Activated CD8-positive, alpha-beta T cell treated with anti-CD3 and anti-CD28 coated beads for 36 hours (primary cell): ENCODE measurements at regions not wholly inside any gene's neighbourhood (a gene's known extent, or its start where the extent isn't known, plus 50 kb on each side); places are given as distances from the start of the nearest gene placed in this dataset.
"Not testable (repeated sequence)": the region's sequence is repeated elsewhere in the genome, so short reads cannot be mapped to it uniquely, and the experiment has no call there.

ENCODE experiments used
- ATAC-seq: fragments of 200-7000 bp; cut with Tn5 transposase; one replicate; pipeline ENCODE4 v1.10.0; 2021; ENCODE audit warnings: mild to moderate bottlenecking, moderate library complexity
- CTCF ChIA-PET: fragments of 350-600 bp; sonication (Branson Sonifier 250); formaldehyde crosslinking; loops from one replicate; lab custom pipeline; 2021; ENCODE audit warnings: antibody characterized with exemption; lab: Charles Lee
- POLR2A ChIA-PET: fragments of 350-600 bp; sonication (Branson Sonifier 250); formaldehyde crosslinking; loops from one replicate; lab custom pipeline; 2021; ENCODE audit warnings: antibody characterized with exemption; lab: Charles Lee
- DNase-seq: peaks from one replicate; pipeline ENCODE4 v3.0.0-alpha.2; 2020
- H3K27ac Mint-ChIP-seq: one replicate; pipeline ENCODE4 v1.8.0; 2021; ENCODE audit warnings: mild to moderate bottlenecking, mixed read lengths
- H3K27me3 Mint-ChIP-seq: one replicate; pipeline ENCODE4 v1.8.0; 2021; ENCODE audit warnings: mixed read lengths
- H3K36me3 Mint-ChIP-seq: one replicate; pipeline ENCODE4 v1.8.0; 2021; ENCODE audit warnings: low read depth, mixed read lengths
- H3K4me1 Mint-ChIP-seq: one replicate; pipeline ENCODE4 v1.8.0; 2021; ENCODE audit warnings: low read depth, mixed read lengths
- H3K4me3 Mint-ChIP-seq: one replicate; pipeline ENCODE4 v1.8.0; 2021; ENCODE audit warnings: mild to moderate bottlenecking, moderate library complexity, mixed read lengths
- H3K9me3 Mint-ChIP-seq: one replicate; pipeline ENCODE4 v1.8.0; 2021; ENCODE audit warnings: mixed read lengths
- intact Hi-C: fragments of 100-400 bp; cut with micrococcal nuclease; formaldehyde crosslinking; loops from one replicate; pipeline ENCODE4 v1.10.0; 2022
- TF ChIP-seq, protein P1 (sequence below): fragments of 200-600 bp; IDR thresholded peaks from one replicate; pipeline ENCODE4 v1.8.0; 2022; ENCODE audit warnings: antibody characterized with exemption, mild to moderate bottlenecking

- ATAC-seq (peak; percentile 82), DNase-seq (peak; percentile 37)
- Mint-ChIP-seq H3K4me1 (peaks cover 40% of the 10 kb centered on the region), H3K4me3 (peak overlapping the region; percentile 47), H3K36me3 (peaks cover 21% of the 10 kb centered on the region), H3K27ac (peak overlapping the region; percentile 88), H3K9me3 (no peaks in the 10 kb centered on the region), H3K27me3 (no peaks in the 10 kb centered on the region)
- ChIA-PET POLR2A (interaction anchor here (0.7 to 3.7 kb wide), 8 partner anchors 11 to 85 kb away, joined by 3 to 20 read pairs (median 4); partner anchors contain the start of gene SERTAD2), CTCF (interaction anchor here (1.2 to 2.9 kb wide), 9 partner anchors 10 to 94 kb away, joined by 3 to 22 read pairs (median 6); no protein-coding TSS in a partner anchor)
- intact Hi-C loops = loop anchor here (1.0 to 5.0 kb wide), 3 partner anchors 40 to 80 kb away; no protein-coding TSS in a partner anchor
- TF ChIP-seq, protein P1, sequence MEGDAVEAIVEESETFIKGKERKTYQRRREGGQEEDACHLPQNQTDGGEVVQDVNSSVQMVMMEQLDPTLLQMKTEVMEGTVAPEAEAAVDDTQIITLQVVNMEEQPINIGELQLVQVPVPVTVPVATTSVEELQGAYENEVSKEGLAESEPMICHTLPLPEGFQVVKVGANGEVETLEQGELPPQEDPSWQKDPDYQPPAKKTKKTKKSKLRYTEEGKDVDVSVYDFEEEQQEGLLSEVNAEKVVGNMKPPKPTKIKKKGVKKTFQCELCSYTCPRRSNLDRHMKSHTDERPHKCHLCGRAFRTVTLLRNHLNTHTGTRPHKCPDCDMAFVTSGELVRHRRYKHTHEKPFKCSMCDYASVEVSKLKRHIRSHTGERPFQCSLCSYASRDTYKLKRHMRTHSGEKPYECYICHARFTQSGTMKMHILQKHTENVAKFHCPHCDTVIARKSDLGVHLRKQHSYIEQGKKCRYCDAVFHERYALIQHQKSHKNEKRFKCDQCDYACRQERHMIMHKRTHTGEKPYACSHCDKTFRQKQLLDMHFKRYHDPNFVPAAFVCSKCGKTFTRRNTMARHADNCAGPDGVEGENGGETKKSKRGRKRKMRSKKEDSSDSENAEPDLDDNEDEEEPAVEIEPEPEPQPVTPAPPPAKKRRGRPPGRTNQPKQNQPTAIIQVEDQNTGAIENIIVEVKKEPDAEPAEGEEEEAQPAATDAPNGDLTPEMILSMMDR = no peak
Observed at GRCh38 chr2:64737547-64737946, 83.8 kb upstream of the SERTAD2 start.

DNA sequence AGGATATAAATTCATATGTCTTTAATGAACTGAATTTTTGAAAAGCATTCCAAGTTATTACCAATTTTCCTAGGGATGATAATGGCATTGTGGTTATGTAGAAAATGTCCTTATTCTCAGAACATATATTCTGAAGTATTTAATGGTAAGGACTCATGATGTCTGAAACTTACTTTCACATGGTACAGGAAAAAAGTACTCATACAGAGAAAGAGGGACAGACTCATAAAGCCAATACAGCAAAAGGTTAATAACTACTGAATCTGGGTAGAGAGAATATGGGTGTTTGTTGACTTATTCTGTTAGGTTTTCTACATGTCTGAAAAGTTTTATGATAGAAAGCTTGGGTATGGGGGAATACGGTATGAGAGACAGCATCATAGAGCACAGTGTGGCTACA is 84.3 kb upstream of the SERTAD2 start:
- ChIA-PET POLR2A (interaction anchor here (0.8 to 3.6 kb wide), 8 partner anchors 9 to 94 kb away, joined by 3 to 20 read pairs (median 4); partner anchors contain the start of gene SERTAD2), CTCF (interaction anchor here (1.2 to 2.9 kb wide), 8 partner anchors 10 to 94 kb away, joined by 4 to 22 read pairs (median 8); no protein-coding TSS in a partner anchor)
- DNase-seq (no peak), ATAC-seq (peak; percentile 89)
- Mint-ChIP-seq H3K36me3 (peaks cover 21% of the 10 kb centered on the region), H3K27me3 (no peaks in the 10 kb centered on the region), H3K27ac (peak overlapping the region; percentile 88), H3K9me3 (no peaks in the 10 kb centered on the region), H3K4me1 (peaks cover 40% of the 10 kb centered on the region), H3K4me3 (peak overlapping the region; percentile 47)
- intact Hi-C loops = loop anchor here (5.0 kb wide), 2 partner anchors 41 to 81 kb away; no protein-coding TSS in a partner anchor
- TF ChIP-seq, protein P1 = no peak

DNA sequence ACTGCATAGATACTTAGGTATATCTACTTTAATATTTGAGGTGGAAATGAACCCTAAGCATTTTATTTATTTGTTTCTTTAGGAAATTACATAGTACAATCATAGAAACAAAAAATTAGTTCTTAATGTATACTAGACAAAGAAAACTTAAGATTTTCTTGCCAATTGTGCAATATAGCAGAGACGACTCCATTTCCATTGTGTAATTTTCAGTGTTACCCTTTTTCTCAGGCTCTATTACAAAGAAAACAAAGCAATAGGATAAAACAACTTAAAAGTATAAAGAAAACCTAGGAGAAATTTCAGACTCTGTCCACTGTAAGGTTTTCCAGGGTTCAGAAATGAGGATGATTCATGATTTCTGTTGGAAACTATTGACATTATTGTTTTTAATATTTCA is 89.0 kb upstream of the SERTAD2 start:
- no peaks in the 10 kb centered on the region for H3K27me3 Mint-ChIP-seq
- H3K4me3 Mint-ChIP-seq = no peak overlapping the region
- ChIA-PET POLR2A (no interaction called here), CTCF (interaction anchor here (0.7 to 1.7 kb wide), 3 partner anchors 17 to 93 kb away, joined by 3 to 5 read pairs (median 3); partner anchors contain the start of gene SERTAD2)
- peaks cover 28% of the 10 kb centered on the region for H3K4me1 Mint-ChIP-seq
- H3K36me3 Mint-ChIP-seq = no peaks in the 10 kb centered on the region
- H3K9me3 Mint-ChIP-seq = no peaks in the 10 kb centered on the region
- TF ChIP-seq, protein P1 = no peak
- H3K27ac Mint-ChIP-seq = no peak overlapping the region
- ATAC-seq (no peak), DNase-seq (no peak)
- intact Hi-C loops = no loop called here

DNA sequence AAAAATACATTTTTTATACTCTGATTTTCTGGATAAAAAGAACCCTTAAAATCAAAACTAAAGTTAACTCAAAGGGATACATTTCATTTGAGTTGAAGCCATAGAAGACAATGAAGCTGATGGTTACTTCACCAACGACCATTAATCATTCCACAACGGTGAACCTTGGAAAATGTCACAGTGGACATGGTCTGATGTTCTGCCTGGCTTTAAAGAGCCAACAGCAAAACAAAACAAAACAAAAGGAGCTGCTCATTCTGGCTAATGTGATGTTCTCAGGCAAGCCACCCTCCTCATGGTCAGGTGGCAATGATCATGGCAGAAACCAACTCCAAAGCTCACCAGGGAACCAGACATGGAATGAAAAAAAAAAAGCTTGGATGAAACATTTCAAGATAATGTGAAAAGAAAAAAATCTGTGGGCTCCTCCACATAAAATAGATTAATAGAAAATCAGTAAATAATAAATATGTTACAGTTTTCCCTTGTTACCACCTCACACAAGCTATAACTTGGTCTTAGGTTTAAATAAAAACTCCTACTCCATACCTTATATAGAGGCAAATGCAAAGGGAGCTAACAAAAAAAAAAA is 90.1 kb upstream of the SERTAD2 start:
- peaks cover 24% of the 10 kb centered on the region for H3K4me1 Mint-ChIP-seq
- H3K27ac Mint-ChIP-seq = no peak overlapping the region
- no peaks in the 10 kb centered on the region for H3K36me3 Mint-ChIP-seq
- ATAC-seq (no peak), DNase-seq (no peak)
- ChIA-PET CTCF (interaction anchor here (0.7 to 1.7 kb wide), 3 partner anchors 90 to 129 kb away, joined by 3 read pairs; partner anchors contain the start of gene SERTAD2), POLR2A (interaction anchor here (0.9 kb wide), 1 partner anchor 92 kb away, joined by 3 read pairs; no protein-coding TSS in a partner anchor)
- no peaks in the 10 kb centered on the region for H3K27me3 Mint-ChIP-seq
- intact Hi-C loops = no loop called here
- H3K9me3 Mint-ChIP-seq = no peaks in the 10 kb centered on the region
- TF ChIP-seq, protein P1 = no peak
- H3K4me3 Mint-ChIP-seq = no peak overlapping the region

DNA sequence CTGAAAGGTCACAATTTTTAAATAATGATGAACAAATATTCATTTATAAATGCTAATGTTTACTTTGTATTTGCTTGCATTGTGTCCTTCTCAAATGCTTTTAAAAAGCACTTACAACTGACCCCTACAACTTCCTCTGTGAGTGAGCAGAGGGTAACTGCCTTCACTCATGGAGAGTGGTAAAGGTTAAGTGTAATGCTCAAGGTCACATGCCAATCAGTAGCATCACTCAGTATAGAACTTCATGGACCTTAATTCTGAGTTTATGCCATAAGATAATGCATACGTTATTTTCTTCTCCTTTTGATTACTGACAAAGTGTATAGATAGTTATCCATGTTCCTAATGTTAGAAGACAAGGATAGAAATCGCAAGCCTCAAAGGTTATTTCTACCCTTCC is 91.8 kb upstream of the SERTAD2 start:
- CTCF ChIA-PET = interaction anchor here (1.0 to 1.4 kb wide), 4 partner anchors 87 to 158 kb away, joined by 3 read pairs; no protein-coding TSS in a partner anchor
- POLR2A ChIA-PET = interaction anchor here (0.7 kb wide), 1 partner anchor 91 kb away, joined by 3 read pairs; no protein-coding TSS in a partner anchor
- TF ChIP-seq, protein P1 = no peak
- H3K4me3 Mint-ChIP-seq = no peak overlapping the region
- H3K36me3 Mint-ChIP-seq = peaks cover 3% of the 10 kb centered on the region
- no peaks in the 10 kb centered on the region for H3K27me3 Mint-ChIP-seq
- DNase-seq (no peak), ATAC-seq (no peak)
- H3K4me1 Mint-ChIP-seq = peaks cover 26% of the 10 kb centered on the region
- intact Hi-C loops = no loop called here
- H3K9me3 Mint-ChIP-seq = no peaks in the 10 kb centered on the region
- peak overlapping the region; percentile 30 for H3K27ac Mint-ChIP-seq

DNA sequence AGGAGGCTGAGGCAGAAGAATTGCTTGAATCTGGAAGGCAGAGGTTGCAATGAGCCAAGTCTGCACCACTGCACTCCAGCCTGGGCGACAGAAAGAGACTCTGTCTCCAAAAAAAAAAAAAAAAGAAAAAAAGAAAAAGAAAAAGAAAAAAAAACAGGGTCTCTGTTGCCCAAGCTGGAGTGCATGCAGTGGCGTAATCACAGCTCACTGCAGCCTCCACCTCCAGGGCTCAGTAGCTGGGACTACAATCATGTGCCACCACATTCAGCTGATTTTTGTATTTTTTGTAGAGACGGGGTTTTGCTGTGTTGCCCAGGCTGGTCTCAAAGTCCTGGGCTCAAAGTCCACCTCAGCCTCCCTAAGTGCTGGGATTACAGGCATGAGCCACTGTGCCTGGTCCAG is 94.0 kb upstream of the SERTAD2 start:
- H3K4me1 Mint-ChIP-seq = peaks cover 35% of the 10 kb centered on the region
- CTCF ChIA-PET = interaction anchor here (0.9 to 5.0 kb wide), 7 partner anchors 10 to 102 kb away, joined by 3 to 35 read pairs (median 7); no protein-coding TSS in a partner anchor
- H3K27ac Mint-ChIP-seq, DNase-seq, H3K9me3 Mint-ChIP-seq, ATAC-seq, H3K27me3 Mint-ChIP-seq, H3K4me3 Mint-ChIP-seq, H3K36me3 Mint-ChIP-seq, intact Hi-C loops: not testable (repeated sequence)
- POLR2A ChIA-PET = interaction anchor here (6.6 kb wide), 1 partner anchor 94 kb away, joined by 44 read pairs; the partner anchor contains the start of gene SERTAD2
